Activated CD4-positive, alpha-beta T cell treated with anti-CD3 and anti-CD28 coated beads, Interleukin-2, Interleukin-6, amounts not matched to agents 100 ng/mL and 50 ng/mL, durations not matched to agents 16 hours and 8 hours (primary cell): ENCODE measurements at regions not wholly inside any gene's neighbourhood (a gene's known extent, or its start where the extent isn't known, plus 50 kb on each side); places are given as distances from the start of the nearest gene placed in this dataset.

Experiments used
- DNase-seq: peaks from one replicate; pipeline ENCODE4 v3.0.0-alpha.2; 2020

DNA sequence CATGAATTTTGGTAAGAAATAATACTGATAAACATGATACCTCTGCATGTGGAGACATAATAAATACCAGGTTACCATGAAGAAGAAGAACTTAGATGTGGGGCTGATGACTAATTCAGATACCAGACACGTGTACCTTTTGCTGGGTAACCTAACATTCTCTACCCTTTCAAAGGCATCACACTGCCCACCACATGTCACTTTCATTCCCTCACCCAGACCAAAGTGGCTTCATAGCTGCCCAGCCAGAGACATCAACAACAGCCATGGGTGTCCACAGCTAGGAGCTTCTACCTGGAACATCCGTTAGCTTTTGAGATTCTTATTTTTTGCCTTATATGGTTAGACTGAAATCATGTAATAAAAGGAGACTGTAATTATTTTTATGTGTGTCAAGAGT is 396.8 kb downstream of the MED10 start:
- DNase-seq = no peak

GRCh38 chr5:5980538-5980895 is 397.8 kb downstream of the MED10 start:
- no peak for DNase-seq

DNA sequence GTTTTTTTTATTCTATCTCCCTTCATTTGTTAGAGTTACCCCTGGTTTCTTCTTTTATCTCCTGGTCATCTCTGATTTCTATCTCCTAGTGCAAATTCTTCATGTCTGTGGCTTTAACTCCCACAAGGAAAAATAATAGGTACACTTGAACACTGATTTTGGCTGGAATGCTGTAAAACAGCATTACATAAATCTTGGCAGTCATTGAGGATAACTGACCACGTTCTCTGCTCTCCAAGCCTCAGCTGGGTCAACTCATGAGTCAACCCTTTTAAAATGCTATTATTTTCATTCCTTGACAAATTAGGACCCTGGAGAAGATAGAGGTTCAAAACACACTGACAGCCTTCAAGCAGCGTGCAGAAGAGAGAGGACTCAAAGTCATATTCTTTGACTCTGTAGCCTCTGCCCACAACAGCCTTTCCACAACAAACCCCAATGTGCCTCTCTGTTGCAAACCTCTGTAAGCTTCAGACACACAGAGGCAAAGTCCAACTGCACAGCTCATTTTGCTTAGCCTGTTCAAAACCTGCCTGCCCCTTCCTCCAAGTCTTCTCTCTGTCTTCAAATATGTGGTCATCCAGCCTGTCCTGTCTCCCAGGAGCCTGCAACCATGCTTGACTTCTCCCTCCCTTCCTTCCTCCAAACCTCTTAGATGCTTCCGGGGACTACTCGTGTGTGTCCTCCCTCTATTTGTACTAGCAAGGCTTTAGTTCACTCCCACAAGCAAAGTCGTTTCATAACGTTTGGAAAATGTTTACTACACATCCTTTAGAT is 398.4 kb downstream of the MED10 start:
- DNase-seq = no peak

GRCh38 chr5:5979377-5979760 is 399.0 kb downstream of the MED10 start:
- DNase-seq = no peak

DNA sequence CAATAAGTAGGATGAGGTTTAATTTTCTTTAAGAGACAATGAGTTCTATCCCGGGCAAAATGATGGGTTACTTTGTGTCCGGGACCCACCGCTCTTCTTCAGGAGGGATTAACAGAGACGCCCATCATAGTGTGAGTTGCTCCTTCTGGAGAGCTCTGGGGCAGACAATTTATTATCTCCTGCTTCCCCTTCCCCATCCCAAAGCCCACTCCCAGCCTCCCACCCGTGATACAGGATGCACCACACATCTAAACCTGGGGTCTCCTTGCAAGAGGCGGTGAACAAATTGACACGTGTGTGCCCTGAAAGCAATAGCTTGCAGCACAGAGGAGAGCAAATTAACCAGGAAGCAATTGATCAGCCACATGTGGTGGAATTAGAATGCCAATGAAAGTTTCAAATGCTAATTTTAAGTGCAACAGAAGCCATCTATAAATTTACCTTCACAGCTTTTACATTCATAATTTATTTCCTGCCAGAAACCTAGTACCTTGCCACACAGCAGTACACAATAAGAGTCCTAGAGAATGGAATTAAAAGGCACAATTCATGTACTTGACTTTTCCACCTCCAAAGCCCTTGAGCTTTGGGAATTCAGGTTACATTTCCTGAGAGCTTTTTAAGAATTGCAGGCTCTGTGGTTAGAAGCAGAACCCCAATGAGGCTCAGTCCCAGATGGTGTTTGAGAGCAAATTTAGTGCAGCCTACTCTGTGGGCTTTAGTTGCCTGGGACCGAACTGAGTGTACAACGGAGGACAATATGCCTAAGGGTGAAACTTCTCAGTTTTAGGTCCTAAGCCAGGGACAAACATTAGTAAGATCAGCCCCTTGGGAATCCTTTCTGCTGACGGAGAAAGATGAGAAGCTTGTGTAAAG is 399.6 kb downstream of the MED10 start:
- DNase-seq = no peak

GRCh38 chr5:5971203-5971602 is 407.1 kb downstream of the MED10 start:
- DNase-seq = no peak

GRCh38 chr5:5969942-5970483 is 408.3 kb downstream of the MED10 start:
- DNase-seq = no peak

GRCh38 chr5:5968981-5969380 is 409.4 kb downstream of the MED10 start:
- DNase-seq = no peak

- no peak for DNase-seq
Measured at GRCh38 chr5:5967944-5968343, 410.4 kb downstream of the MED10 start.

DNA sequence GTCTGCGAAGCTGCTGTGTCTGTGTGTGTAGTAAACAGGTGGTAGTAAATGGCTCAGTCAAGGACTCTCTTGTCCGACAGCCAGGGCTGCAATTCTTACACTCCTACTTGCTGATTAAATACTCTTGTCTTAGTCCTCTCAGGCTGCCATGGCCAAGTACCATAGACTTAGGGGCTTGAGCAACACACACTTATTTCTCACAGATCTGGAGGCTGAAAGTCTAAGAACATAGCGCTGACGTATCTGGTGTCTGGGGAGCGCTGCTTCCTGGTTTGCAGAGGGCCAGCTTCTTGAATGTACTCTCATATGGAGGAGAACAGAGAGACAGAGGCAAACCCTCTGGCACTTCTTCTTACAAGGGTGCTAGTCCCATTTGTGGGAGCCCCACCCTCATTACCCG is 411.0 kb downstream of the MED10 start:
- no peak for DNase-seq

- no peak for DNase-seq
Measured at GRCh38 chr5:5965132-5965531, 413.2 kb downstream of the MED10 start.

- DNase-seq = no peak
Measured at GRCh38 chr5:5964347-5964746, 414.0 kb downstream of the MED10 start.

DNA sequence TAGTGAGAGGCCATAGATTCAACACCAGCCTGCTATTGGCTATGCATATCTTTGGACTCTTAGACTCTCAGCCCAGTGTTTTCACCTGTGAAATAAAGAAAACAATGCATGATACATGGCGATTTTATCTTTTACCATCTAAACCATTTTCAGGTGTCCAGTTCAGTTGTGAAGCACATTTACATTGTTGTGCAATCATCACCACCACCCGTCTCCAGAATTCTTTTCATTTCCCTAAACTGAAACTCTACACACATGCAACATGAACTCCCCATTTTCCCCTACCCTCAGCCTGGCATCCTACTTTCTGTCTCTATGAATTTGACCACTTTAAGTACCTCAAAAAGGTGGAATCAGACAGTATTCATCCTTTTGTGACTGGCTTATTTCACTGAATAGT is 420.6 kb downstream of the MED10 start:
- DNase-seq = no peak

DNA sequence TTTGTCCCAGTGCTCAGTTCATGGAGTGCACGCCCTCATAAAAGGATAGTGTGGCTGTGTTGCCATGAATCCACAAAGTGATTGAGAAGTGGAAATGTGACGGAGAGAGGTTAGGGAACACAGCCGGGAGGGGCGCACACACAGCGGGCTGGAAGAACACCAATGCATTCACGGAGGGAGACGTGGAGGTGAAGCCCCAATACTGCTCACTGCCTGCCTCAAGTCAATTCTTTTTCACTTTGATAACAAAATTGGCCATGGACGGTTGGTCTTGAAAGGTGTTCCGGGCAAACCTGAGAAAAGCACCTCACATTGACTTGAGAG is 424.1 kb downstream of the MED10 start:
- DNase-seq = no peak

DNA sequence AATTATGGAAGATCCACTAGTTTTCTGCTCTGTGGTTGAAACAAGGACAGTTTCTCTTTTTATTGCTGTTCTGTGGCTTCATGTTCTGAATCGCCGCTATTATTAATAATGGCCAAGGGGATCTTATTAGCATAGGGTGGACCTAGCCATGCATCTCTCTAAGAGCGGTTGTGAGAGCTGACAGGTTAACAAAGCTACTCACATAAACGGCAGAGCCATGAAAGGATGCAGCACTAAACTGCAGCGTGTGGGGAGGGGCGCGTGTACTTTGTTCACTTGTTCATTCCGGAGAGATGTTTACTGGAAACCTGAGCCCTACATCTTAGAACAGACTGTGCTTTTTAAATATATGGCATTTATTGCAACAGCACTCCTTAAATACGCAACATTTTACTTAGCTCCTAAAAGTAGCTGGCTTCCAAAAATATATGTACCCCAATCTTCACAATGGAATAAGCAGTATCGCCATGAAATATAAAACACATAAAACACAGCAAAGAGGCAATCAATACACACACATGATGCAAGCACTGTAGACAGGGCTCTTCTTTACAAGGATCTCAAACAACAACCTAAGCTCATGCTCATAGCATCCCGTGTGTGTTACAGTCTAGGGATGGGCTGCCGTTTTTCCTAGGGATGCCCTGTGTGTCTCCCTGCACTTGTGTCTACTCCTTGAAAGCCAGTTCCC is 424.6 kb downstream of the MED10 start:
- DNase-seq = no peak

DNA sequence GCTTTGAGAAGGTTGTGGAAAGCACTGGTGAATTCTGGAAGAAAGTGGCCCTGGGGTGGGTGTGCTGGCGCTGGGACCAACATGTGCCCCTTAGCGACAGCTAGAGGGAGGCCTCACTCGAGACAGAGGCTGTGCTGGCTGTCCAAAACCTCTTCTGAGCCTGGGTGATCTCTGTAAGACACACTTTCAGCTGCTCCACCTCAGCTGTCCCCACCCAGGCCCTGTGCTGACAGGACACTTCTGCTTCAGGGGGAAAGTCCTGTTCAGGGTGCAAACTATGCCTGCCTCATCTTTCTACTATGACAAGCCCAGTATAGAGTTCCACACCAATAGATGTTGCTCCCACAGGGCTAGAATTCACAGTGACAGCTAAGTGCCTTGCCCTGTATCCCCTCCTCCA is 426.4 kb downstream of the MED10 start:
- DNase-seq = no peak

- no peak for DNase-seq
Measured at GRCh38 chr5:5950658-5951057, 427.7 kb downstream of the MED10 start.

DNA sequence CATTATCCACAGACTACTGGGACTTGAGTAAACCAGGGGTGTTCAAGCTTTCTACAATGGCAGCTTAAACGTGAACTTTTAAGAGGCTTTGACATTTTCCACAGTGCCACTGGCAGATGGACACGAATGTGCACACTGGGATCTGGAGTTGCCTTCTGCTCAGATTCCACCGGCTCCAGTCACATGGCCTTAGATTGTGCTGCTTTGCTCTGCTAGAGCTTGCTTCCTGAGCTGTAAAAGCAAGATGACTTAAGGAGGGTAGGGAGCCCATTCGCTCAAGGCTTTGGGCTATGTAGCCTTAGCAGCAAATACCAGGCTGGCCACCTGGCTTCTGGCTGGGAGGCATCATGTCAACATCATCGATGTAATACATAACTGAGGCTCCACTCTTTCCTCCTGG is 436.9 kb downstream of the MED10 start:
- no peak for DNase-seq

DNA sequence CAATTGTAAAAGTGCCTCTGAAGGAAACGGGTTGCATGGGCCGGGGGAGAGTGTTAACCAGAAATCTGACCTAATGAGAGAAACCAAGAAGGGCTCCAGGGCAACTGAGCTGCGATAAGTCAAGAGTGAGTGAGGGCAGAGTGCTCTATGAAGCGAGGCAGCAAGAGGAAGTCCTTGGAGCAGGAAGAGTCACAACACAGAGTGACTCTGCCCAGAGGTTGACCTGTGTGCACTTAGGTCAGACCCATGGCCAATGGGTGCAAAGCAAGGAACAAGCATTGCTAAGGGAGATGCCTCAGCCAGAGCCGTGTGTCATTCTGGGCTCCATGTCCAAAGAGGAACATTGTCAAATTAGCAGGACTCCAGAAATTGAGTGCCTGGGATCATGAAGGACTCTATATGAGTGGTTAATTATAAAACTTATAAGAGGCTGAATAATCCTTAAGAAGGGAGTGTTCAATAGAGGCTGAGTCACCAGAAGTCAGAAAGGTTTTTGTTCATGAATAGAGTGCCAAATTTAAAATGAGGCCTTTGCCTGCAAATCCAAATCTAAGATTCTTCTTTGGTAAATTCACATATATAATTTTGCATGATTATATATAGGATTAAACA is 438.5 kb downstream of the MED10 start:
- DNase-seq = no peak

GRCh38 chr5:5933651-5934050 is 444.7 kb downstream of the MED10 start:
- no peak for DNase-seq

DNA sequence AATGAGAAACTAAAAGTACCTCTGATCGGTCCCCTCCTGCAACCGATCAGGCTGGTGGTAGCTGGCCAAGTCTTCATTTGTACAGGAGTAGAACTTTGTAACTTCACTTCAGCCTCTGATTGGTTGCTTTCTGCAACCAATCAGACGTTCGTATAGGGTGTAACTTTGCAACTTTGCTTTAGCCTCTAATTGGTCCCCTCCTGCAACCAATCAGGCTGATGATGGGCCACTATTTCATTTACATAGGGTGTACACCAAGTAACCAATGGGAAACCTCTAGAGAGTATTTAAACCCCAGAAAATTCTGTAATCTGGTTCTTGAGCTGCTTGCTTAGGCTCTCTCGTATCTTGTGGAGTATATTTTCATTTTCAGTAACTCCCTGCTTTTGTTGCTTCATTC is 445.5 kb downstream of the MED10 start:
- DNase-seq = no peak

DNA sequence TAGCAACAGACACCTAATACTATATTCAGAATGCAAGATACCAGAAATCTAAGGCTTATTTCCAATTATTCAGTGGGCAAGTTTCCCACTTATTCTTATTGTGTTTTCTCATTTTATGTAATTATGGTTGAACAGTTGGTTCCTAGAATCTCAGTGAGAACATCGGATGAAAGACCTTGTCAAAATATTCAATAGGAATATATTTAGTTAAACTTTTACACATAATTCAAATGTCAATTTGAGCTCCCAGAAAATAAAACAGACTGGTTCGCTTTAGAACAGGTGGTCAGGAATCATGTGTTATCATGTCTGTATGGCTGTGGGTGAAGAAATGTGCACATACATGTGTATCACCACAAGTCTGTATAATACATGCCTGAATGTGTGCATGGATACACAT is 447.8 kb downstream of the MED10 start:
- no peak for DNase-seq

- no peak for DNase-seq
Measured at GRCh38 chr5:5929291-5930020, 448.9 kb downstream of the MED10 start.
